HG03103 (cell line): ENCODE measurements at regions not wholly inside any gene's neighbourhood (a gene's known extent, or its start where the extent isn't known, plus 50 kb on each side); places are given as distances from the start of the nearest gene placed in this dataset.
A peak's percentile ranks its signal among the peaks of the same experiment; 100 is the strongest.
"Not testable (repeated sequence)": the region's sequence is repeated elsewhere in the genome, so short reads cannot be mapped to it uniquely, and the experiment has no call there.

Experiments used
- ATAC-seq: cut with Tn5 transposase; IDR thresholded peaks from one replicate; pipeline ENCODE4 v1.9.1; 2021; ENCODE audit warnings: low read depth; ENCODE audit not compliant: unreplicated experiment

DNA sequence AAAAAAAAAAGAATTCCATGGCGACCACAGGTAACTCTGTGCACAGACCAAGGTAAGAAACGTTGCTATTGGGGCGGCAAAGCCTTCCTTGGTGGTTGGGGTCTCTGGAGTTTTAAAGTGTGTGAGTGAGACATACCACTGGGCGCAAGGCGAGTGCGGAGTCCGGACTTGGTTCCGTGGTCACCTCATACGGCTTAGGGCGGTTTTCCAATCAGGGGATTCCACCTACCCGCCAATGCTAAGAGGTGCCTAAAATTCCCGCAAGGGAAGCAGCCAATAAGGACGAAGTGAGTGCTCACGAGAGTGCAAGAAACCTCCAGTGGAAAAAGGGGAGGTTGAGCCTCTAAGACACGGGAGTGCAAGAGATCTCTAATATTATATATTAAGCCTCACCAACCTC, 68.6 kb upstream of the PRSS16 start:
- no peak for ATAC-seq

GRCh38 chr6:27183060-27183832, 64.3 kb upstream of the PRSS16 start:
- no peak for ATAC-seq

DNA sequence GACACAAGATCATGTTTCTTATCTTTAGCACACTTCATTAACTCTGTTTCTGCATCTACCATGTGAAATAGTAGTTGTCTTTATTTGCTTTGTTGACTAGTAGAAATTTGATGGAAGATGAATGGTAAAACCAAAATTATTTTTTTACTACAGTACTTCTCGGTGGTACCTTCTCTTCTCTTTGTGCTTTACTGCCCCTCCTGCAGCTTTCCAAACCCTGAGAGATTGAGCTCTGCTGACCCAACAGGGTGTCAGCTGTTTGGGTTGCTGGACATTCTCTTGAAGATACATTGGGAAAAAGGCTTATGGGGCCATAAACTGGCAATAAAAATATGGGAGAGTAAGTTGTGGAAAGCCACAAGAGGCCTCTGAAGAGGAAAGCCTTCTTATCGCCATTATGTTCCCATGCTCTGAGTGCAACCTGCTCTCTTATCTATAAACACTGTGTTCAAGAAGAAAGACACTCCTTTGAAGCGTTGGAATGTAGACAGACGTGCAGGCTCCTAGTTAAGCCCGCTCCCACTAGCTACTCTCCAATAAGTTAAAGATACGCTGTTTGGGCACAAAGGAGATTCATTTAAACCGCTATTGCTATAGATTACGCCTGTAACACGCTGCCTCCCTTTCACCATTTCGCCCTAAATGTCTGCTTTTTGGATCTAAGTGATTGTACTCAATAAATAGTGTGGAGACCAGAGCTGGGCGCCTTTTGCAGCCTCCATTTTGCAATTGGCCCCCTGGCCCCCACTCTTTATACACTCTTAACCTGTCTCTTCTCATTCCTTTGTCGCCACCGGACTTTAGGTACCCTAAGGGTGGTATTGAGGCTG, 60.1 kb upstream of the PRSS16 start:
- ATAC-seq = no peak

GRCh38 chr6:27188061-27188884, 59.2 kb upstream of the PRSS16 start:
- peak; percentile 72 for ATAC-seq

DNA sequence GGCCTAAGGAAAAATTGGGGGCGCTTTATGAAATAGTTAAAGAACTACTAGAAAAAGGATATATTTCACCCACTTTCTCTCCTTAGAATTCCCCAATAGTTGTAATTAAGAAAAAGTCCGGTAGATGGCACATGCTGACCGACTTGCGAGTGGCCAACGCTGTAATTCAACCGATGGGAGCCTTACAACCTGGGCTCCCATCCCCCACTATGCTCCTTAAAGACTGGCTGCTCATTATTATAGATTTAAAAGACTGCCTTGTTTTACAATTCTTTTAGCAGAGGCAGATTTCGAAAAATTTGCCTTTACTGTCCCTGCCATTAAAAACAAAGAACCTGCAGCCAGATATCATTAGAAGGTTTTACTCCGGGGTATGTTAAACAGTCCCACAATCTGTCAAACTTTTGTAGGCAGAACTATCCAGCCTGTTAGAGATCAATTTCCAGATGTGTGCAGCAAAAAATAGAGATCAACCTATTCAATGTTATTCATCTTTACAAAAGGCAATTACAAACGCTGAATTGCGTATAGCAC, 58.5 kb upstream of the PRSS16 start:
- ATAC-seq = peak; percentile 66

- ATAC-seq = no peak
These were observed 57.4 kb upstream of the PRSS16 start for GRCh38 chr6:27190126-27190525.

- ATAC-seq = not testable (repeated sequence)
These were observed 53.0 kb upstream of the PRSS16 start for GRCh38 chr6:27194453-27194852.

DNA sequence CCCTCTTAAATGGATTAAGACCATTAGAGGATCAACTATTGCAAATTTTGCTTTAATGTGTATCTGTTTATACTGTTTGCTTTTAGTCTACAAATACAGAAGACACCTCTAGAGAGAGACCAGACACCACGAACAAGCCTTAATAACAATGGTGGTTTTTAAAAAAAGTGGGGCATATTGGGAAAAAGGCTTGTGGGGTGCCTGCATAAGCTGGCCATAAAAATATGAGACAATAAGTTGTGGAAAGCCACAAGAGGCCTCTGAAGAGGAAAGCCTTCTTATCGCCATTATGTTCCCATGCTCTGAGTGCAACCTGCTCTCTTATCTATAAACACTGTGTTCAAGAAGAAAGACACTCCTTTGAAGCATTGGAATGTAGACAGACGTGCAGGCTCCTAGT, 52.0 kb upstream of the PRSS16 start:
- ATAC-seq = not testable (repeated sequence)
